Midbrain (tissue), 1 donor: ENCODE measurements at regions not wholly inside any gene's neighbourhood (a gene's known extent, or its start where the extent isn't known, plus 50 kb on each side); places are given as distances from the start of the nearest gene placed in this dataset.
"Not testable (repeated sequence)": the region's sequence is repeated elsewhere in the genome, so short reads cannot be mapped to it uniquely, and the experiment has no call there.

ENCODE experiments used
- DNase-seq: peaks from one replicate; lab custom pipeline; 2025; lab: John Stamatoyannopoulos, UW

DNA sequence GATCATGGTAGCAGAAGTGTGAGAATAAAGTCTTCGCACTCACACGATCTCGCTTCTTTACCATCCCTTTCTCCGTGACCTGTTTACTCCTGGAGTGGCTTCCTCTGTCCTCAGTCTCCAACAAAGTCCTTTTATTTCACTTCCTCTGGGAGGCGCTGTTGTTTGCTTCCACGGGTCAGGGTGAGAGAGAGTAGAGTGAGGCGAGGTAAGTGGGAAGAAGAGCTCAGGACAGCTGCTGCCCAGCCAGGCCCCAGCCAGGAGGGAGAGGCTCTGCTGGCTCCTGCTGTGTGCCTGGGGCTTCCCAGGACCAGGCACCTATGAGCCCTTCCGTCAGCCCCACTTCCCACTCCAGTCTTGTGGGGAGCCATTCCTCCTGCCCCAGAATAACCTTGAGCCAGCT lies 242.1 kb downstream of the FGF9 start:
- no peak for DNase-seq

DNA sequence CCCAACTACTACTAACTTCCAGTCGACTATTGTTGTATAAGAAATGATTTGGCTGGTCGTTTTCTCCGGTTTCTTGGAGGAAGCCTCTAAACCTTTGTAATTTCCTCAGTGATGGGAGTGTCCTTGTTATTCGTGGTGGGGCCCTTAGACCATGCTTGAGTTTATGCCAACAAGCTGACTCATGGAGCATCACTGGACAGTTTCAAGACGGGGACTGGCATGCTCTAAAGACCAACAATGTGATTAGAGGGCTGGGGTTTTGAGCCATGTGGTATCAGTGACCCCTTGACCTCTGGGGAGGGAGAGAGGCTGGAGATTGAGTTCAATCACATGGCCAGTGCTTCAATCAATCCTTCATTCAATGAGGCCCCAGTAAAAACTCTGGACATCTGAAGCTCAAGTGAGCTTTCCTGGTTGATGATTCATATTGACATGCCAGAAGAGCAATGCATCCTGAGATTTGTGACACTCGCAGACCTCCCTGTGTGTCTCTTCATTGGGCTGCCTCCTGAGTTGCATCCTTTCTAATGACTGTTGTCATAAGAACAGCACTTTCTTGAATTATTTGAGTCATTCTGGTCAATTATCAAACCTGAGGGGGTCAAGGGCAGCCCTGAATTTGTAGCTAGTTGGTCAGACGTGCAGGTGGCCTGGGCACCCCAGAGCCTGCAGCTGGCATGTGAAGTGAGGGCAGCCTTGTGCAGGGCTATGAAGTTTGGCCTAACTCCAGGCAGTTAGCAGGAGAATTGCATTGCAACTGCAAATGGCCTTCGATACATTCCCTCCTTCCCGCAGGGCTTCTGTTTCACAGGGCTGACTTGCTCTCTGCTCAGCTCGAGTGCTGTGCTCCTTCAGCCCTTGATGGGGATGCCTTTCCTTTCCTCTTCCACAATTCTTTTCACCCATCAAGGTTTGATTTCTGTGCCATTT lies 246.5 kb downstream of the FGF9 start:
- DNase-seq, result no peak

DNA sequence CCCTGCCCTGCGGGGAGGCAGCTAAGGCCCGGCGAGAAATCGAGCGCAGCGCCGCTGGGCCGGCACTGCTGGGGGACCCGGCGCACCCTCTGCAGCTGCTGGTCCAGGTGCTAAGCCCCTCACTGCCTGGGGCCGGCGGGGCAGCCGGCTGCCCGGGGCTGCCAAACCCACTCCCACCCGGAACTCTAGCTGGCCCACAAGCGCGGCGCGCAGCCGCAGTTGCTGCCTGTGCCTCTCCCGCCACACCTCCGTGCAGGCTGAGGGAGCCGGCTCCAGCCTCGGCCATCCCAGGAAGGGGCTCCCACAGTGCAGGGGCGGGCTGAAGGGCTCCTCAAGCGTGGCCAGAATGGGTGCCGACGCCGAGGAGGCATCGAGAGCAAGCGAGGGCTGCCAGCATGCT lies 249.9 kb downstream of the FGF9 start:
- not testable (repeated sequence) for DNase-seq

DNA sequence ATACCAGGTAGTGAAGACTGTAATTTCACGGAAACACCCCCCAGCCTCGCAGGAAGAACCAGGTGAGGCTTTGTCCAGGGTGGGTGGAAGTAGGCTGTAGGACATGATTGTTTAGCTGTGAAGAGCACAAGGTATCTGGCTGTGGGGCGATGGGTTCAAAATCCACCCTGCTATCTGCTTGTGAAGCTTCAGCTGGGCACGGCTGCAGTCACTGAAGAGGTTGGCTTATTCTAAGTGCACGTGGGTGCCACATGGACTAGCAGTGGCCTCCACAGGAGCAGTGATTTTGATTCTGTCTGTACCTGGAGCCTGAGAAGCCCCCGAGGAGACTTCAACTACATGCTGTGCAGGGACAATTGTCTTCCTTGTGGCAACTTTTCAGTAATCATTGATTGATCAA lies 254.1 kb downstream of the FGF9 start:
- DNase-seq, result no peak

GRCh38 chr13:21925720-21926119 lies 254.8 kb downstream of the FGF9 start:
- no peak for DNase-seq

GRCh38 chr13:21929400-21929799 lies 258.5 kb downstream of the FGF9 start:
- DNase-seq, result no peak

DNA sequence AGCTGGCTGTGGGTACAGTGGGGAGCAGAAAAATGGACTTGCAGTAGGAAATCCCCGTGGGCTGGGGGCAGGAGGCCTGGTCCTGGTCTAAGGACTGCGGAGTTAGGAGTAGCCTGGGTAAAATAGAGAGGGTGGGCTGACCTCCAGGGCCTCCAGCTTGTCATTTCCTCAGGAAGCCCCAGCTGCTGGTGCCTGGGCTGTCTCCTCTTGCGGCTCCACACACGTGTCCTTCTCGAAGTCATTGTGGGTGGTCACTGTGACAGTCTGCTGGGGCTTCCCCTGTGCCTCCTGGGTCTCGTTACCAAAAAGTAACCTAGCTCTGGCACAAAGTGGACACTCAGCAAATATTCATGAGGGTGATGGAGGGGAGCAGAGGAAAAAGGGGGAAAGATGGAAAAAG lies 259.7 kb downstream of the FGF9 start:
- DNase-seq, result no peak

DNA sequence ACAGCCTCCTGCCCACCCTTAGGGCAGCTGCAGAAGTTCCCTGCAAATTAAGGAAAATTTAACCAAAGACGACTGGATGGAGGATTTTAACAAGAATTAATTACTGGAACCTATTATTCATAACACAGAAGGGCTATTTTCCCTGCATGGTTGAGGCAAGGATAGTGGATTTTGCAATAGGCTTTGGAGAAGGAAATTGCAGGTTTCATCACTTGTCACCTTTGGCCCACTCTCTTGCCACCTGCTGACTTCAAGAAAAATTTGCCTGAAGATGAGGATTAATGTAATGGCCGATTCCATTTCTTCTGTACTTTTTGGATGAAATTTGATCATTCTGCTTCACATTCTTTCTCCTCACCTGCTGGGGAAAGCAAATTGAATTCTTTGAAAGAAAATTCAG lies 261.7 kb downstream of the FGF9 start:
- DNase-seq, result no peak

GRCh38 chr13:21932996-21933395 lies 262.1 kb downstream of the FGF9 start:
- DNase-seq, result no peak

GRCh38 chr13:21934284-21934683 lies 263.4 kb downstream of the FGF9 start:
- no peak for DNase-seq

DNA sequence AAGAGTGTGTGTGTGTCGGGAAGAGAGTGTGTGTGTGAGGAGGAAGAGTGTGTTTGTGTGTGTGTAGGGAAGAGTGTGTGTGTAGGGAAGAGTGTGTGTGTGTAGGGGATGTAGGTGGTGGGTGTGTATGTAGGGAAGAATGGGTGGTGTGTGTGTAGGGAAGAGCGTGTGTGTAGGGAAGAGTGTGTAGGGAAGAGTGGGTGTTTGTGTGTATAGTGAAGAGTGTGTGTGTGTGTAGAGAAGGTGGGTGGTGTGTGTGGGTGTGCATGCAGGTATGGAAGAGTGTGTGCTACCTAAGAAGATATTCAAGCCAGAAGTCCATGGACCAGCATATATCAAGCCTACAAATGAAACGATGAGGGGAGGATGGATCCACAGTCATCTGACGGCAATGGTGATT lies 265.8 kb downstream of the FGF9 start:
- no peak for DNase-seq

DNA sequence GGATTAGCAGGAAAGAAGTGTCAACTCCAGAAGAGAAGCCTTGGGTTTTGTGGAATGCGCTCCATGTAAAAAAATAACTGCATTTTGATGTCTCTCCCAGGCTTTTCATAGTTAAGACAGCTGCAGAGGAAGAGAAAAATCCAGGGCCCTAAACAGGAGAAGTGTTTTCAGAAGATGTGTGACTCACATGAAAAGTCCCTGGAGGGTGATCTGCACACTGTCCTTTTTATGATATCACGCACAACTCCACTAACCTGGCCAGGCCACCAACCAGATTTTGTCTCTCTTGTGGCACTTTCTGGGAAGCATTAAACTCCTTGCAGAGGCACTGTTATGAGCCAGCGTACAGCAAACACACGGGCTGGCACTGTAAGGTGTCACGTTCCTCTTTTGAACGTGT lies 267.3 kb downstream of the FGF9 start:
- no peak for DNase-seq

GRCh38 chr13:21938636-21939035 lies 267.8 kb downstream of the FGF9 start:
- no peak for DNase-seq

DNA sequence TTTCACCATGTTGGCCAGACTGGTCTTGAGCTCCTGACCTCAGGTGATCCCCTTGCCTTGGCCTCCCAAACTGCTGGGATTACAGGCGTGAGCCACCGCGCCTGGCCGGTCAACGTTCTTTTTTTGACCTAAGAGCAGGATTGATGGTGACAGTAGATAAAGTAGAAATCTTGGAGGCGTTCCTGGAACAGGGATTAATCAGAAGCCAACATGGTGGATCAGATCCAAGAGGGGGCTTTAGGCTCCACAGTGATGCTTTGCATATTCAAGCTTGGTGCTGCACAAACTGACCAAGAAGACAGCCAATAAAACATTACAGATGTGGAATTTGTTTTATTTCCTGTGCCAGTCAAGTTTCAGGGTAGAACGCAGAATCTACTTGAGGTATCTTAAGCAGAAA lies 271.2 kb downstream of the FGF9 start:
- no peak for DNase-seq

DNA sequence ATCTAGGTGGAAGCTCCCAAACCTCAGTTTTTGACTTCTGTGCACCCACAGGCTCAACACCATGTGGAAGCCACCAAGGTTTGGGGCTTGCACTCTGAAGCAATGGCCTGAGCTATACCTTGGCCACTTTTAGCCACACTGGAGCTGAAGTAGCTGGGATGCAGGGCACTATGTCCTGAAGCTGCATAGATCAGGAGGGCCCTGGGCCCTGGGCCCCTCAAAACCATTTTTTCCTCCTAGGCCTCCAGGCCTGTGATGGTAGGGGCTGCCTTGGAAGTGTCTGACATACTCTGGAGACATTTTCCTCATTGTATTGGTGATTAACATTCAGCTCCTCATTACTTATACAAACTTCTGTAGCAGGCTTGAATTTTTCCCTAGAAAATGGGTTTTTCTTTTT lies 273.7 kb downstream of the FGF9 start:
- no peak for DNase-seq

DNA sequence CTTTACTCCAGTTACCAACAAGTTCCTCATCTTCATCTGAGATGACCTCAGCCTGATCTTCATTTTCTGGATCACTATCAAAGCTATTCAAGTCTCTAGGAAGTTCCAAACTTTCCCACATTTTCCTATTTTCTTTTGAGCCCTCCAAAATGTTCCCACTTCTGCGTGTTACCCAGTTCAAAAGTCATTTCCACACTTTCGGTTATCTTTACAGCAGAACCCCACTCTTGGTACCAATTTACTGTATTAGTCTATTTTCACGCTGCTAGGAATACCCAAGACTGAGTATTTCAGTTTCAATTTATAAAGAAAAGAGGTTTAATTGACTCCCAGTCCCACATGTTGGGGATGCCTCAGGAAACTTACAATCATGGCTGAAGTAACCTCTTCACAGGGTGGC lies 274.3 kb downstream of the FGF9 start:
- no peak for DNase-seq

DNA sequence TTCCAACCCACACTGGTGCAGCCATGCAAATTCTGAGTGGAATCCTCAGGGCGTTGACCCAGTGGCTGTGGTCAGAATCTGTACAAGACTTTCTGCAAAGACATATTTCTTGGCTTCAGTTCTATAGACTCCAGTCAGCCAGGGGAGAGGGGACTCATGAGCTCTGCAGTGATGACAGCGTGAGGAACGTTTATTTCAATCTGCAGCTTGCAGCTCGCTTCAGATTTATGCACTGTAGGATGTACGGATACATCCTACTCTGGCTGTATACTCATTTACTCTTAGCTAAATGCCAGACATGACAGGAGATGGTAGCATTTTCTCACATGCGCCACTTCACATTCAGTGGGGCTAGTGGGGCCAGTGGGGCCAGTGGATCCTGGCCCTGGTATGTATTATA lies 276.1 kb downstream of the FGF9 start:
- DNase-seq, result no peak

GRCh38 chr13:21948769-21949474 lies 278.0 kb downstream of the FGF9 start:
- DNase-seq, result no peak

DNA sequence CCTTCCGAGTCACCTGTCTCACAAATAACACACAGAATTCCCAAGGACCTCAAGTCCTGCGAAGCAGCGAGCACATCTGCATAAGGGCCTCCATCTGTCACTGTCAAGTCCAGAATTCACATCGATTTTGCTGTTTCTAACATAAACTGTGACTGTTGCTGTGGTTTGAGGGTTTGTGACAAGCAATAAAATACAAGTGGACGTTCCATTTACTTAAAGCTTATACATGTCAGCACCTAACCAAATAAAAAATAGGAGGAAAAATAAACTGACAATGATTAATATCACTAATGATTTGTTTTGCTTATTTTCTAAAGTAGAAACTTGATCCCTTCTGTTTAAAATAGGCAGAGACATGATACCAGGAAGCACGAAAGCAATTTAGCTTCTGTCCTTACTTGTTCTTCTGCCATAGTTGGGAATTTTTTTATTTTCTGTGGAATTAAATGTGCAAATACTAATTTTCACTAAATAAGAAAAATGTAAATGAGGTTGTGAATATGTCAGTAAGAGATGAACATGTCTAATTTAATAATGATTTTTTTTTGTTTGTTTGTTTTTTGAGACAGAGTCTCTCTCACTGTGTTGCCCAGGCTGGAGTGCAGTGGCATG lies 279.1 kb downstream of the FGF9 start:
- no peak for DNase-seq

GRCh38 chr13:21956666-21957065 lies 285.8 kb downstream of the FGF9 start:
- DNase-seq, result no peak

DNA sequence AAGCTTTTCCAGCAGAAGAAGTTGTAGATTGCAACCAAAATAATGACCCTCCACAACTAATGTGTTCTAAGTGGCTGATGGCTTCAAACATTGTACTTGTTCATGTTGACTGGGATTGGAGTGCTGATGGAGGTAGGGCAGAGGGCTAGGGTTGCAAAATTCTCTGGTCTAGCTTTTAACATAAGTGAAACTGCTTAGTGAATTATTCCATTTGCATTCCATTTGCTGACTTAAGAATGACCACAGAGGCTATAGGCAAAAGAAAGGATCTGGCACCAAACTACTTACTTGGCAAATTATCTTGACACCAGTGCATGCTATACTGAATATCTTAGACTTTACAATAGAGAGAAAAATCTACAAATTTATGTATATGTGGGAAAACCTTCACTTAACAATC lies 287.0 kb downstream of the FGF9 start:
- no peak for DNase-seq

- DNase-seq, result no peak
Observed at GRCh38 chr13:21960108-21960507, 289.2 kb downstream of the FGF9 start.

DNA sequence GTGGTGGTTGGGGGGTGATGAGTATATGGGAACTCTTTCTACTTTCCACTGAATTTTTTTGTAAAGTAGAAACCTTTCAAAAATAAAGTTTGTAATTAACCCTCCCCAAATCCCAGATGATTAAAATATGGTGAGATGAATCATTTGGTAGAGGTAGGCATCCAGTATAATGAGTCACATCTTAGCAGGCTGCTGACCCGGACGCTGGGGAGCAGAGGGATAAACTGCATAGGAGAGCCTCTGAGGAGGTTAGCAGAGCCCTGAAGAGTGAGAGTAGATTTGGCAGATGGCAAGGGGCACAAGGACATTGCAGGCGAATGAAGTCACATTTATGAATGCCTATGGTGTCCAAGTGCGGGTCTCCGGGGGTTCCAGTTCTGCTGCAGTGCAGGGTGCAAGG lies 293.8 kb downstream of the FGF9 start:
- no peak for DNase-seq
